Astrocyte (in vitro differentiated cells and primary cell): ENCODE measurements at regions not wholly inside any gene's neighbourhood (a gene's known extent, or its start where the extent isn't known, plus 50 kb on each side); places are given as distances from the start of the nearest gene placed in this dataset.

Source experiments
- DNase-seq: peaks from one replicate; pipeline ENCODE4 v3.0.0-alpha.2; 2010; ENCODE audit warnings: low read depth
- FAIRE-seq: peaks from 2 replicates; lab custom pipeline; 2011; peaks lifted over from hg19 to GRCh38; lab: Jason Lieb, UNC
- H2AFZ ChIP-seq: 2 replicates; pipeline ENCODE4 v1.6.0; 2012; ENCODE audit warnings: low read depth, low read length, inconsistent platforms
- H3K27ac ChIP-seq: 2 replicates; pipeline ENCODE4 v1.5.1; 2011; ENCODE audit warnings: low read depth, low read length, inconsistent platforms
- H3K27me3 ChIP-seq: 2 replicates; pipeline ENCODE4 v1.6.0; 2011; ENCODE audit warnings: low read length, inconsistent platforms; ENCODE audit not compliant: insufficient read depth
- H3K36me3 ChIP-seq: 2 replicates; pipeline ENCODE4 v1.5.1; 2011; ENCODE audit warnings: low read length, inconsistent platforms; ENCODE audit not compliant: insufficient read depth
- H3K4me1 ChIP-seq: 2 replicates; pipeline ENCODE4 v1.5.1; 2011; ENCODE audit warnings: low read length, inconsistent platforms; ENCODE audit not compliant: insufficient read depth
- H3K4me2 ChIP-seq: 2 replicates; pipeline ENCODE4 v1.6.0; 2012; ENCODE audit warnings: low read length, inconsistent platforms
- H3K4me3 ChIP-seq: 2 replicates; pipeline ENCODE4 v1.5.1; 2011; ENCODE audit warnings: low read depth, mild to moderate bottlenecking, low read length, inconsistent platforms; ENCODE audit not compliant: insufficient read depth
- H3K79me2 ChIP-seq: 2 replicates; pipeline ENCODE4 v1.6.0; 2012; ENCODE audit warnings: mild to moderate bottlenecking, low read length, inconsistent platforms; ENCODE audit not compliant: insufficient read depth
- H3K9ac ChIP-seq: 2 replicates; pipeline ENCODE4 v1.6.0; 2012; ENCODE audit warnings: mild to moderate bottlenecking, low read length, inconsistent platforms
- H3K9me3 ChIP-seq: 2 replicates; pipeline ENCODE4 v1.5.1; 2012; ENCODE audit warnings: low read depth, mild to moderate bottlenecking, low read length, inconsistent platforms; ENCODE audit not compliant: insufficient read depth
- H4K20me1 ChIP-seq: 2 replicates; pipeline ENCODE4 v1.6.0; 2012; ENCODE audit warnings: low read length, inconsistent platforms; ENCODE audit not compliant: insufficient read depth
- H3K27ac Mint-ChIP-seq: one replicate; pipeline ENCODE4 v1.8.0; 2021; ENCODE audit warnings: mild to moderate bottlenecking, mixed read lengths; ENCODE audit not compliant: unreplicated experiment
- H3K27me3 Mint-ChIP-seq: one replicate; pipeline ENCODE4 v1.8.0; 2021; ENCODE audit warnings: low read depth, mixed read lengths; ENCODE audit not compliant: unreplicated experiment
- H3K36me3 Mint-ChIP-seq: one replicate; pipeline ENCODE4 v1.8.0; 2021; ENCODE audit warnings: low read depth, mixed read lengths; ENCODE audit not compliant: unreplicated experiment
- H3K4me1 Mint-ChIP-seq: one replicate; pipeline ENCODE4 v1.8.0; 2021; ENCODE audit warnings: low read depth, mixed read lengths; ENCODE audit not compliant: unreplicated experiment
- H3K4me3 Mint-ChIP-seq: one replicate; pipeline ENCODE4 v1.8.0; 2021; ENCODE audit warnings: mild to moderate bottlenecking, moderate library complexity, mixed read lengths; ENCODE audit not compliant: unreplicated experiment
- H3K9me3 Mint-ChIP-seq: one replicate; pipeline ENCODE4 v1.8.0; 2021; ENCODE audit warnings: mild to moderate bottlenecking, mixed read lengths; ENCODE audit not compliant: unreplicated experiment
- CTCF ChIP-seq: IDR thresholded peaks from 2 replicates; pipeline ENCODE4 v1.5.1; 2011; ENCODE audit warnings: low read depth, mild to moderate bottlenecking, inconsistent platforms, low read length, moderate library complexity; ENCODE audit not compliant: insufficient read depth
- EZH2 ChIP-seq: IDR thresholded peaks from 2 replicates; pipeline ENCODE4 v1.6.1; 2012; ENCODE audit warnings: mild to moderate bottlenecking, low read length, inconsistent platforms; ENCODE audit not compliant: insufficient read depth

GRCh38 chr14:104477117-104477623, 102.4 kb upstream of the C14orf180 start:
- no peaks in the 10 kb centered on the region for H3K9me3 ChIP-seq

GRCh38 chr14:104477666-104478380, 101.7 kb upstream of the C14orf180 start:
- no peak overlapping the region for H3K4me2 ChIP-seq
- no peaks in the 10 kb centered on the region for H3K4me1 ChIP-seq
- no peaks in the 10 kb centered on the region for H3K9me3 ChIP-seq
- no peak for FAIRE-seq
- Mint-ChIP-seq H3K4me1 (no peaks in the 10 kb centered on the region), H3K36me3 (peaks cover 3% of the 10 kb centered on the region), H3K4me3 (no peak overlapping the region), H3K27ac (no peak overlapping the region), H3K9me3 (peaks cover 8% of the 10 kb centered on the region), H3K27me3 (peaks cover 29% of the 10 kb centered on the region)
- H3K4me3 ChIP-seq = no peak overlapping the region
- no peaks in the 10 kb centered on the region for H3K79me2 ChIP-seq
- no peaks in the 10 kb centered on the region for H3K36me3 ChIP-seq
- no peak overlapping the region for H2AFZ ChIP-seq
- TF ChIP-seq EZH2 = no peak
- TF ChIP-seq CTCF = no peak
- no peak overlapping the region for H3K9ac ChIP-seq
- no peaks in the 10 kb centered on the region for H3K27me3 ChIP-seq
- no peak for DNase-seq
- no peak overlapping the region for H3K27ac ChIP-seq
- H4K20me1 ChIP-seq = no peaks in the 10 kb centered on the region

More at GRCh38 chr14:104477117-104477623, 102.4 kb upstream of the C14orf180 start:
- H3K79me2 ChIP-seq = no peaks in the 10 kb centered on the region
- Mint-ChIP-seq H3K9me3 (peaks cover 6% of the 10 kb centered on the region), H3K27me3 (peaks cover 28% of the 10 kb centered on the region), H3K4me1 (no peaks in the 10 kb centered on the region), H3K36me3 (peaks cover 3% of the 10 kb centered on the region), H3K27ac (no peak overlapping the region), H3K4me3 (no peak overlapping the region)
- DNase-seq = no peak
- no peaks in the 10 kb centered on the region for H3K4me1 ChIP-seq
- H3K4me2 ChIP-seq = no peak overlapping the region
- no peak overlapping the region for H2AFZ ChIP-seq
- H4K20me1 ChIP-seq = no peaks in the 10 kb centered on the region
- H3K36me3 ChIP-seq = no peaks in the 10 kb centered on the region
- no peak for FAIRE-seq
- TF ChIP-seq CTCF (no peak), EZH2 (no peak)
- H3K4me3 ChIP-seq = no peak overlapping the region
- no peak overlapping the region for H3K27ac ChIP-seq
- no peaks in the 10 kb centered on the region for H3K27me3 ChIP-seq
- H3K9ac ChIP-seq = no peak overlapping the region

- H3K9me3 ChIP-seq = no peaks in the 10 kb centered on the region
- Mint-ChIP-seq H3K9me3 (peaks cover 14% of the 10 kb centered on the region), H3K4me3 (no peak overlapping the region), H3K27me3 (peaks cover 33% of the 10 kb centered on the region), H3K36me3 (peaks cover 3% of the 10 kb centered on the region), H3K4me1 (no peaks in the 10 kb centered on the region), H3K27ac (no peak overlapping the region)
- H3K4me2 ChIP-seq = no peak overlapping the region
- no peak overlapping the region for H3K4me3 ChIP-seq
- FAIRE-seq = no peak
- H4K20me1 ChIP-seq = no peaks in the 10 kb centered on the region
- H2AFZ ChIP-seq = no peak overlapping the region
- DNase-seq = no peak
- TF ChIP-seq EZH2 (no peak), CTCF (no peak)
- no peaks in the 10 kb centered on the region for H3K79me2 ChIP-seq
- H3K4me1 ChIP-seq = no peaks in the 10 kb centered on the region
- H3K27me3 ChIP-seq = no peaks in the 10 kb centered on the region
- no peak overlapping the region for H3K27ac ChIP-seq
- H3K9ac ChIP-seq = no peak overlapping the region
- H3K36me3 ChIP-seq = no peaks in the 10 kb centered on the region
These were observed 100.9 kb upstream of the C14orf180 start for GRCh38 chr14:104478656-104479055.
